T-helper 17 cell (primary cell): ENCODE measurements at regions not wholly inside any gene's neighbourhood (a gene's known extent, or its start where the extent isn't known, plus 50 kb on each side); places are given as distances from the start of the nearest gene placed in this dataset.

Experiments
- ATAC-seq: fragments of 150-1000 bp; cut with Tn5 transposase; 2 replicates; pipeline ENCODE4 v1.10.0; 2021; ENCODE audit warnings: mild to moderate bottlenecking, moderate library complexity
- DNase-seq, 3 donors: peaks; one replicate each; pipeline versions ENCODE4 v3.0.0 to v3.0.0-alpha.2; 2020 to 2021
- H3K9me3 ChIP-seq: one replicate; pipeline ENCODE4 v1.7.0; 2013; ENCODE audit warnings: low read length, mild to moderate bottlenecking; ENCODE audit not compliant: control insufficient read depth, poor library complexity, severe bottlenecking
- H3K27ac Mint-ChIP-seq: one replicate; pipeline ENCODE4 v1.8.0; 2022; ENCODE audit warnings: mild to moderate bottlenecking, moderate library complexity, mixed read lengths
- H3K27me3 Mint-ChIP-seq: one replicate; pipeline ENCODE4 v1.8.0; 2022; ENCODE audit warnings: mixed read lengths
- H3K36me3 Mint-ChIP-seq: one replicate; pipeline ENCODE4 v1.8.0; 2022; ENCODE audit warnings: low read depth, mixed read lengths
- H3K4me1 Mint-ChIP-seq: one replicate; pipeline ENCODE4 v1.8.0; 2022; ENCODE audit warnings: mild to moderate bottlenecking, mixed read lengths
- H3K4me3 Mint-ChIP-seq: one replicate; pipeline ENCODE4 v1.8.0; 2022; ENCODE audit warnings: mild to moderate bottlenecking, moderate library complexity, mixed read lengths

DNA sequence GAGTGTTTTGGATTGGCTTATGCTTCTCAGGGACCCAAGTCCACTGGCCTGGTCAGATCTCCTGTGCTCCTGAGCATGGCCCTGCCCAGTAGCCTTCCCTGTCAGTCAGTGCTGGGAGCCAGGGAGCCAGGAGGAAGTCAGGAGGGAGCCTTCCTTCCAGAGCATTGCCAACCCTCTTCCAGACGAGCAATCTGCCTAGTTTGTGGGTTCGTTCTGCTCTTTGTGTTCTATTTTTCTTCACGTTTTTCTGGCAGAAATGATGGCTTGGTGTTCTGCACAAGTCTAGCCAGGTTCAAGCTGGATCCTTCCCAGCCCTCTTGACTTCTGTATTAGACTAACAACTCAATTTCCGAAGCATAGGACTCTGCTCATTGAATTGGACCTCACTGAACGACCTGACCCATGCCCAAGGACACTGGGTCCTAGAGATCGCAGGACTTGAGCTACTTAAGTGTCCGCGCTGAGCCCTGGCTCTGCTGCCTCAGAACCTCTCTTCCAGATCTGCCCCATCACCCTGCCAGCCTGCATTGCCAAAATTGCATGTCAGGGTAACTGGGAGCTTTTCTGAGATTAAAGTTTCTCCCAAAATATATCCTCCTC lies 76.2 kb upstream of the MPP7 start:
- peaks cover 19% of the 10 kb centered on the region for H3K4me1 Mint-ChIP-seq
- peaks cover 4% of the 10 kb centered on the region for H3K27me3 Mint-ChIP-seq
- no peak for DNase-seq
- H3K27ac Mint-ChIP-seq: peak overlapping the region; percentile 87
- H3K4me3 Mint-ChIP-seq: no peak overlapping the region
- H3K36me3 Mint-ChIP-seq: no peaks in the 10 kb centered on the region
- no peak for ATAC-seq
- H3K9me3 ChIP-seq: no peaks in the 10 kb centered on the region

DNA sequence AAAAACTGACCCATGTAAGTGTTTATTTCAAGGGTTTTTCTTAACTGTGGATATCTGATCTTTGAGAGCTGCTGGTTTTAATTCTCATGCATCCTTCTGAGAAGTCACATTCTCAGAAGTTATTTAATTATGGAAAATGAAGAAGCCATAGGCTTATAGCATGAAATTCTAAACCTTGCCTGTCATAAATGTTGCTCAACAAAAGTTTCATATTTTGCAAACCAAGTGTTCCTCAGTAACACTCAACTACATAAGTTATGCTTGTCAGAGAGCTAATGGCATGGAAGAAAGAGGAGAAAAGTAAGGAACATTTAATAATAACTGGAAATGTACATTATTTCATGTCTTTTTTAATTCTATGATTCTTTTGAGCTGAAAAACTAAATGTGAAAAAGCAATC lies 78.6 kb upstream of the MPP7 start:
- peaks cover 4% of the 10 kb centered on the region for H3K27me3 Mint-ChIP-seq
- H3K36me3 Mint-ChIP-seq: no peaks in the 10 kb centered on the region
- DNase-seq (no peak), ATAC-seq (peak; percentile 11)
- no peak overlapping the region for H3K4me3 Mint-ChIP-seq
- H3K4me1 Mint-ChIP-seq: peaks cover 21% of the 10 kb centered on the region
- no peaks in the 10 kb centered on the region for H3K9me3 ChIP-seq
- peak overlapping the region; percentile 37 for H3K27ac Mint-ChIP-seq

DNA sequence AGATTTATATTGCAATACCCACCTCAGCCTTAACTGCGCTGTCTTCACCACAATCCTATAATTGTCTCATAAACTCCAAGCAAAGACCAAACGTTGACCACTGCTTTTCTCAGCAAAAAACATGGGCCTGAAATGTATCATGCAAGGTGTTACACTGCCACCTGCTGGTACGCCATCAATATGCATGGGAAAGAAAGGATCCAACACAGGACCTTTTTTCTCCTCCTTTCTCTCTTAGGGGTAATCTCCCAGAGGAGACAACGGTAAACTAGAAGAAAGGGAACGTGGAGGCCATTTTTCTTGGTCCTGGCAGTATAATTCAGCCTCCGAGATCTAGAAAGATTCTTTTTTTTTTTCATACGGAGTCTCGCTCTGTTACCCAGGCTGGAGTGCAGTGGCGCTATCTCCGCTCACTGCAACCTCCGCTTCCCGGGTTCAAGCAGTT lies 79.1 kb upstream of the MPP7 start:
- Mint-ChIP-seq H3K27ac (peak overlapping the region; percentile 37), H3K4me3 (peak overlapping the region; percentile 31), H3K4me1 (peaks cover 25% of the 10 kb centered on the region), H3K27me3 (peaks cover 5% of the 10 kb centered on the region), H3K36me3 (no peaks in the 10 kb centered on the region)
- DNase-seq (peak; percentile 65 to 80 (median 66)), ATAC-seq (peak; percentile 98)
- H3K9me3 ChIP-seq: no peaks in the 10 kb centered on the region

DNA sequence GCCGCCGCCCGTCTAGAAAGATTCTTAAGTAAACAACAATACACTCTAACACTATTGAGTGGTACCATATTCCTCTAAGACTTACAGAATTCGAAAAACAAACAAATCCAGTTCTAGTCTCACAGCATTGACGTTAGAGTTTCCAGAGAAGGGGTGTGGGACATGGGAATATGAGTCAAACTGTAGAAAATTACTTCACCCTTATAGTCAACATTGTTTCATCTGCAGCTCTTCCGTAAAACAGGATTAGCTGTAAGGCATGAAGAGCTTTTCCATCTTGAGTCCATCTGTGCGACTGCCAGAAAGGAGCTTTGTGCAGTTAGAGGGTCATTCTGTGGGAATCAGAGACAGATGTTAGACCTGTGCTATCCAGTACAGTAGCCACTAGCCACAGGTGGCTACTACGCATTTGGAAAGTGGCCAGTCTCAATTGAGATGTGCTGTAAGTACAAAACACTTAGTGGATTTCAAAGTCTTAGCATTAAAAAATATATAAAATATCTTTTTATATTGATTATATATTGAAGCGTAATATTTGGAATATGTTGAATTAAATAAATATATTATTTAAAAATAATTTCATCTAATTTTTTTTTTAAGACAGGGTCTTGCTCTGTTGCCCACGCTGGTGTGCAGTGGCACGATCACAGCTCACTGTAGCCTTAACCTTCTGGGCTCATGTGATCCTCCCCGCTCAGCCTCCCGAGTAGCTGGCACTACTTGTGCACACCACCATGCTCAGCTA lies 79.8 kb upstream of the MPP7 start:
- DNase-seq (no peak), ATAC-seq (no peak)
- Mint-ChIP-seq H3K4me3 (no peak overlapping the region), H3K27me3 (peaks cover 8% of the 10 kb centered on the region), H3K36me3 (no peaks in the 10 kb centered on the region), H3K27ac (no peak overlapping the region), H3K4me1 (peaks cover 24% of the 10 kb centered on the region)
- no peaks in the 10 kb centered on the region for H3K9me3 ChIP-seq

DNA sequence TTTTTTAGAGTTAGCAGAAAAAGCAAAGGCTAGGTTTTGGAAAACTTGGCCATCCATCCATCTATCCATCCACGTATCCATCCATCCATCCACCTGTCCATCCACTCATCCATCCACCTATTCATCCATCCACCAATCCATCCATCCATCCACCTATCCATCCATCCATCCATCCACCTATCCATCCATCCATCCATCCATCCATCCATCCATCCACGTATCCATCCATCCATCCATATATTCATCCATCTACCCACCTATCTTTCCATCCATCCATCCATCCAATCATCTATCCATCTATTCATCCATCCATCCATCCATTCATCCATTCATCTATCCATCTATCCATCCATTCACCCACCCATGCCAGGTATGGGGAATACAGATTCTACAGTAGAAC lies 81.7 kb upstream of the MPP7 start:
- Mint-ChIP-seq H3K36me3 (no peaks in the 10 kb centered on the region), H3K27ac (no peak overlapping the region), H3K4me1 (peaks cover 21% of the 10 kb centered on the region), H3K27me3 (peaks cover 14% of the 10 kb centered on the region), H3K4me3 (no peak overlapping the region)
- ATAC-seq (no peak), DNase-seq (no peak)
- no peaks in the 10 kb centered on the region for H3K9me3 ChIP-seq

DNA sequence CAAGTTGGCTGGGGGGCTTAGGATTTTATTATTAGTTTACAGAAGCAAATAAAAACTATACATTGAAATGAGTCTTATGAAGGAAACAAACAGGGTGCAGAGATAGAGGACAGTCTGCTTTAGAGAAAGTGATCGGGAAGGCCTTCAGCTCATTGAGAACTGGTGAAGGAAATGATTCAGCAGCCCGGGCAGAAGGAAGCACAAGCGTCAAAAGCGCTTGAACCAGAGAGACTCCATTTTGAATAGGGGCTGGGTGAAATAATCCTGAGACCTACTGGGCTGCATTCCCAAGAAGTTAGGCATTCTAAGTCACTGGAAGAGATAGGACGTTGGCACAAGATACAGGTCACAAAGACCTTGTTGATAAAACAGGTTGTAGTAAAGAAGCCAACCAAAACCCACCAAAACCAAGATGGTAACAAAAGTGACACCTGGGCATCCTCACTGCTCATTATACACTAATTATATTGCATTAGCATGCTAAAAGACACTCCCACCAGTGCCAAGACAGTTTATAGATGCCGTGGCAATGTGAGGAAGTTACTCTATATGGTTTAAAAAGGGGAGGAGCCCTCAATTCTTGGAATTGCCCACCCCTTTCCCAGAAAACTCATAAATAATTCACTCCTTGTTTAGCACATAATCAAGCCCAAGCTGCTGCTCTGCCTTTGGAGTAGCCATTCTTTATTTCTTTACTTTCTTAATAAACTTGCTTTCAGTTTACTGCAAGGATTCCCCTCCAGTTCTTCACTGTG lies 83.1 kb upstream of the MPP7 start:
- no peaks in the 10 kb centered on the region for H3K9me3 ChIP-seq
- no peak overlapping the region for H3K4me3 Mint-ChIP-seq
- no peak for ATAC-seq
- peaks cover 14% of the 10 kb centered on the region for H3K27me3 Mint-ChIP-seq
- DNase-seq: no peak
- no peaks in the 10 kb centered on the region for H3K36me3 Mint-ChIP-seq
- no peak overlapping the region for H3K27ac Mint-ChIP-seq
- H3K4me1 Mint-ChIP-seq: peaks cover 13% of the 10 kb centered on the region

DNA sequence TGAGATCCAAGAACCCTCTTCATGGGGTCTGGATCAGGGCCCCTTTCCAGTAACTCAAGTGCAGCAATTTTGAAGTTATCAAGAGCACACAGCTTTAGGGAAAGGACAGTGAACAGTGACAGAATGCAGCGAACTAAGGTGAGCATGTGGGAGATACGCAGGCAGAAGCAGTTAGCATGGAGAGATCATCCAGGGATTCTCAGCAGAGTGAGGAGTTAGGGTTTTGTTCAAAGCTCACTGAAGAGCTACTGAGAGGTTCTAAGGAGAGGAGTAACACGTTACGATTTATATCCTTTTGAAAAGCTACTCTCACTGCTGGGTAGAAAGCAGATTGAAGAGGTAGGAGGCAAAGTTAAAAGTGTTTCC lies 83.6 kb upstream of the MPP7 start:
- Mint-ChIP-seq H3K4me1 (peaks cover 13% of the 10 kb centered on the region), H3K4me3 (no peak overlapping the region), H3K36me3 (no peaks in the 10 kb centered on the region), H3K27me3 (peaks cover 14% of the 10 kb centered on the region), H3K27ac (no peak overlapping the region)
- ATAC-seq (no peak), DNase-seq (no peak)
- H3K9me3 ChIP-seq: no peaks in the 10 kb centered on the region

DNA sequence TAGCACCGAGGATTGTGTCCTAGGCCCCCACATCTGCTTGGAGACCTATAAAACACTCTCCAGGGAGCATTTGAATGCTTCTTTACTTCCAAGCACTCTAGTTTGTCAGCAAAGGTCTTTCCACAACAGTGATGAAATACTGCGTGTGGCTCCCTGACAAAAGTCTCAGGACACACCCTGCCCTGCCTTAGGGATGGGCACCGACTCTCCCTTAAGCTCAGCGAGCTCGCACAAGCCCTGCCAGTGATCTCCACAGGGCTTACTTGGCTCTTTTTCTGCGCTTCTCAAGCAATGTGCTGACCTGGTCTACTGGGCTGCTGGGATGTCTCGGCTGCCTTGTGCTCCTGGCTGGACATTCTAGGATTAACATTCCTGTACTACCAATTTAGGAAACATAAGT lies 84.3 kb upstream of the MPP7 start:
- Mint-ChIP-seq H3K27ac (no peak overlapping the region), H3K4me1 (peaks cover 10% of the 10 kb centered on the region), H3K27me3 (peaks cover 14% of the 10 kb centered on the region), H3K36me3 (no peaks in the 10 kb centered on the region), H3K4me3 (no peak overlapping the region)
- ATAC-seq: no peak
- no peaks in the 10 kb centered on the region for H3K9me3 ChIP-seq
- DNase-seq: no peak

DNA sequence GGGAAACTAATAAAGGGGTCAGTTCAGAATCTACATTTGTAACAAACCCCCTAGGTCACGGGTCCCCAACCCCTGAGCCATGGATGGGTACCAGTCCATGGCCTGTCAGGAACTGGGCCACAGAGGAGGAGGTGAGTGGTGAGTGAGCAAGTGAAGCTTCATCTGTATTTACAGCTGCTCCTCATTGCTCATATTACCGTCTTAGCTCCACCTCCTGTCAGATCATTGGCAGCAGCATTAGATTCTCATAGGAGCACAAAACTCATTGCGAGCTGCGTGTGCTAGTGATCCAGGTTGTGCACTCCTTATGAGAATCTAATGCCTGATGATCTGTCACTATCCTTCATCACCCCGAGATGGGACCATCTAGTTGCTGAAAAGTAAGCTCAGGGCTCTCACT lies 88.4 kb upstream of the MPP7 start:
- ATAC-seq (no peak), DNase-seq (no peak)
- Mint-ChIP-seq H3K27me3 (peaks cover 10% of the 10 kb centered on the region), H3K36me3 (no peaks in the 10 kb centered on the region), H3K4me1 (peaks cover 15% of the 10 kb centered on the region), H3K4me3 (no peak overlapping the region), H3K27ac (no peak overlapping the region)
- H3K9me3 ChIP-seq: no peaks in the 10 kb centered on the region

DNA sequence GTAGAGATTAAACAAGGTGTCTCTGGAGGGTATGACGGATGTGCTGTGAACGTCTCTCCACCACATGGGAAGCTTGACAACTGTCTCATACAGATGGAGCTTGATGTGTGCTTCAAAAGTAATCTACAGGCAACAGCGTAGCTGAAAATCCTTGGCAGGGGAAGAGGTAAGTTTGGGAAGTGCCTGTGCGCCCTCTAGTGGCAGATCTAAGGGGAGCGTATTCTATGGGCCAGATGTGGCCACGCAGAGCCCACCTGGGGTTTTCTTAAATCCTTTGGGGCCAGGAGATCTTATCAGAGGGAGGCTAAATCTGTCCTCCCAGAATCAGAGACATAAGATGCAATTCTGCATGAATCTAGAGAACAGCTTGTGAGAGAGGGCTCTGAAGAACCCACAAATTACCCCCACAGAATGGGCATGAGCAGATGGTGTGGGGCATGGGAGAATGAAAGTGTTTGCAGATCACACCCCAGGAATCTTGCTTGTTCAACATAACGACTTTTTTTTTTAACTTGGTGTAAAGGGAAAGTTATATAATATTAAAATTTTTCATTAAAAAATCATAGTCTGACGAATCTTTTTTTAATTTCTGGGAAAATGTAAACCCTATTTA lies 91.2 kb upstream of the MPP7 start:
- DNase-seq (peak; percentile 37 to 44 (median 38)), ATAC-seq (peak; percentile 84)
- no peak overlapping the region for H3K27ac Mint-ChIP-seq
- H3K36me3 Mint-ChIP-seq: no peaks in the 10 kb centered on the region
- no peak overlapping the region for H3K4me3 Mint-ChIP-seq
- H3K9me3 ChIP-seq: no peaks in the 10 kb centered on the region
- H3K27me3 Mint-ChIP-seq: peaks cover 9% of the 10 kb centered on the region
- peaks cover 5% of the 10 kb centered on the region for H3K4me1 Mint-ChIP-seq

DNA sequence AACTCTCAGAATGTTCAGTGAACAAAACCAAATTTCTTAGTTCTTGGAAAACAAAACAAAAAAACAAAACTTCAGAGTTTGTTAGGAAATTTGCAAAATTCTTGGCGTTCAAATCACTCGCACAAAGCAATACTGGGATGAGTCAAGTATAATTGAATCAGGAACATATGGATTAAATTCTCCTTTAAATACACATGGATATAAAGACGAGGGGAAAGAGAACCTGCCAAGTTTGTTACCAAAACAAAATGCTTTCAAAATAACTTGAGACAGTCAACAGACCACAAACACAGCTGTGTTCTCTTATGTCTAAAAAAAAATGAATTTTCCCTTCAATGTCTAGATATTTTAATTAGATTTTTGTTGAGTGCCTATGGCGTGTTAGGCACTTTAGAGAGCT lies 93.5 kb upstream of the MPP7 start:
- no peak overlapping the region for H3K27ac Mint-ChIP-seq
- H3K4me3 Mint-ChIP-seq: no peak overlapping the region
- ATAC-seq (no peak), DNase-seq (no peak)
- peaks cover 18% of the 10 kb centered on the region for H3K27me3 Mint-ChIP-seq
- H3K36me3 Mint-ChIP-seq: peaks cover 2% of the 10 kb centered on the region
- H3K9me3 ChIP-seq: no peaks in the 10 kb centered on the region
- H3K4me1 Mint-ChIP-seq: peaks cover 5% of the 10 kb centered on the region

DNA sequence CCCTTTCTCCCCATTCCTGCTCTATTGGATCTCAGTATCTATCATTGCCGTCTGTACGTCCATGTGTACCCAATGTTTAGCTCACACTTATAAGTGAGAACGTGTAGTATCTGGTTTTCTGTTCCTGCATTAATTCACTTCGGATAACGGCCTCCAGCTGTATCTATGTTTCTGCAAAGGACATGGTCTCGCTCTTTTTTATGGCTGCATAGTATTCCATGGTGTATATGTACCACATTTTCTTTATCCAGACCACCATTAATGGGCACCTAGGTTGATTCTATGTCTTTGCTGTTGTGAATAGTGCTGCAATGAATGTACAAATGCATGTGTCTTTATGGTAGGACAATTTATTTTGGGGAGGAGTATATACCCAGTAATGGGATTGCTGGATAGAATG lies 94.4 kb upstream of the MPP7 start:
- H3K27ac Mint-ChIP-seq: no peak overlapping the region
- no peak overlapping the region for H3K4me3 Mint-ChIP-seq
- DNase-seq (no peak), ATAC-seq (no peak)
- peaks cover 22% of the 10 kb centered on the region for H3K27me3 Mint-ChIP-seq
- peaks cover 5% of the 10 kb centered on the region for H3K36me3 Mint-ChIP-seq
- peaks cover 5% of the 10 kb centered on the region for H3K4me1 Mint-ChIP-seq
- H3K9me3 ChIP-seq: no peaks in the 10 kb centered on the region

DNA sequence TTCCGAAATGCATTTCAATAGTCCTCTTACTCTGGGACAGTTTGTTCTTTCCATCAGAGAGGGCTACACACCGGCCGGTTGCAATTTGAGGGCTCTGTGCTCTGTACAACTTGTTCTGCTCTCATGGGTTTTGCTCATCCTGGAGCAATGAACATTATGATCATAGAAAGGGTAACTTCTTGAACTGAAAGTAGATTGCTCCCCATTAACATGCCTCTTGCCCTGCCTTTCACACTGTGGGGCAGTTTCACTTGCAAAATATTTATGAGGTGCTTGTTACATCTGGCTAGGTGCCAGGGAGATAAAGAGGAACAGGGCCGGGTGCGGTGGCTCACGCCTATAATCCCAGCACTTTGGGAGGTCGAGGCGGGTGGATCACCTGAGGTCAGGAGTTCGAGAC lies 97.3 kb upstream of the MPP7 start:
- H3K9me3 ChIP-seq: no peaks in the 10 kb centered on the region
- Mint-ChIP-seq H3K4me1 (no peaks in the 10 kb centered on the region), H3K27ac (no peak overlapping the region), H3K27me3 (peaks cover 22% of the 10 kb centered on the region), H3K4me3 (no peak overlapping the region), H3K36me3 (peaks cover 5% of the 10 kb centered on the region)
- ATAC-seq (no peak), DNase-seq (no peak)
